Liver (tissue), 7 donors: ENCODE measurements at regions not wholly inside any gene's neighbourhood (a gene's known extent, or its start where the extent isn't known, plus 50 kb on each side); places are given as distances from the start of the nearest gene placed in this dataset.

Experiments
- DNase-seq: peaks from one replicate; pipeline ENCODE4 v3.0.0-alpha.2; 2017; ENCODE audit warnings: low spot score
- H3K27ac ChIP-seq, 2 donors: one replicate each; pipeline ENCODE4 v1.7.0; 2013; ENCODE audit warnings: inconsistent platforms in 2 of 2, low read length in 2 of 2, control low read depth in 1 of 2, low read depth in 1 of 2, mild to moderate bottlenecking in 1 of 2
- H3K27me3 ChIP-seq, 4 donors: one replicate each; pipeline versions ENCODE4 v1.6.1 to v1.7.0; 2013; ENCODE audit warnings: low read length in 3 of 4, inconsistent platforms in 1 of 4, mild to moderate bottlenecking in 1 of 4, moderate library complexity in 1 of 4; ENCODE audit not compliant: control insufficient read depth in 4 of 4, insufficient read depth in 4 of 4
- H3K36me3 ChIP-seq, 4 donors: one replicate each; pipeline versions ENCODE4 v1.6.1 to v1.7.0; 2013; ENCODE audit warnings: low read length in 3 of 4, mild to moderate bottlenecking in 3 of 4, low read depth in 1 of 4, moderate library complexity in 1 of 4; ENCODE audit not compliant: control insufficient read depth in 4 of 4, insufficient read depth in 3 of 4
- H3K4me1 ChIP-seq, 4 donors: one replicate each; pipeline versions ENCODE4 v1.6.1 to v1.7.0; 2013; ENCODE audit warnings: low read length in 3 of 4, mild to moderate bottlenecking in 3 of 4, moderate library complexity in 1 of 4; ENCODE audit not compliant: control insufficient read depth in 4 of 4, insufficient read depth in 4 of 4
- H3K4me3 ChIP-seq, 3 donors: one replicate each; pipeline versions ENCODE4 v1.6.1 to v1.7.0; 2013; ENCODE audit warnings: low read length in 3 of 3, control low read depth in 1 of 3, low read depth in 1 of 3, mild to moderate bottlenecking in 1 of 3
- H3K9ac ChIP-seq, 2 donors: one replicate each; pipeline ENCODE4 v1.7.0; 2013; ENCODE audit warnings: low read length in 2 of 2, mild to moderate bottlenecking in 2 of 2, moderate library complexity in 2 of 2, control low read depth in 1 of 2, low read depth in 1 of 2
- H3K9me3 ChIP-seq, 4 donors: one replicate each; pipeline versions ENCODE4 v1.6.1 to v1.7.0; 2013; ENCODE audit warnings: low read length in 3 of 4; ENCODE audit not compliant: control insufficient read depth in 4 of 4
- ATF3 ChIP-seq: IDR thresholded peaks from 2 replicates; pipeline ENCODE4 v1.6.1; 2016; ENCODE audit warnings: antibody characterized with exemption
- EGR1 ChIP-seq, 2 donors: IDR thresholded peaks; 2 replicates each; pipeline ENCODE4 v1.6.1; 2016 to 2018; ENCODE audit warnings: antibody characterized with exemption in 2 of 2, low read depth in 2 of 2
- FOXA2 ChIP-seq: IDR thresholded peaks from 2 replicates; pipeline ENCODE4 v1.6.1; 2016; ENCODE audit warnings: antibody characterized with exemption
- GABPA ChIP-seq, 2 donors: IDR thresholded peaks in 1 of 2; conservative IDR thresholded peaks in 1 of 2; 2 replicates each; pipeline ENCODE4 v1.6.1; 2016; ENCODE audit warnings: antibody characterized with exemption in 2 of 2, mild to moderate bottlenecking in 1 of 2, moderate library complexity in 1 of 2
- HNF4A ChIP-seq, 2 donors: conservative IDR thresholded peaks; 2 replicates each; pipeline ENCODE4 v1.6.1; 2016; ENCODE audit warnings: antibody characterized with exemption in 2 of 2, mild to moderate bottlenecking in 2 of 2
- HNF4G ChIP-seq: IDR thresholded peaks from 2 replicates; pipeline ENCODE4 v1.6.1; 2016; ENCODE audit warnings: antibody characterized with exemption
- JUND ChIP-seq, 2 donors: IDR thresholded peaks; 2 replicates each; pipeline ENCODE4 v1.6.1; 2016; ENCODE audit warnings: antibody characterized with exemption in 2 of 2
- NR2F2 ChIP-seq: IDR thresholded peaks from 2 replicates; pipeline ENCODE4 v1.6.1; 2016; ENCODE audit warnings: antibody characterized with exemption
- RAD21 ChIP-seq, 2 donors: IDR thresholded peaks; 2 replicates each; pipeline ENCODE4 v1.6.1; 2016; ENCODE audit warnings: antibody characterized with exemption in 2 of 2, mild to moderate bottlenecking in 2 of 2
- REST ChIP-seq: IDR thresholded peaks from 2 replicates; pipeline ENCODE4 v1.6.1; 2016; ENCODE audit warnings: antibody characterized with exemption, mild to moderate bottlenecking
- RXRA ChIP-seq, 2 donors: IDR thresholded peaks; 2 replicates each; pipeline ENCODE4 v1.6.1; 2017 to 2018; ENCODE audit warnings: antibody characterized with exemption in 2 of 2, mild to moderate bottlenecking in 1 of 2
- SP1 ChIP-seq: IDR thresholded peaks from 2 replicates; pipeline ENCODE4 v1.6.1; 2018; ENCODE audit warnings: antibody characterized with exemption, mild to moderate bottlenecking
- TAF1 ChIP-seq: conservative IDR thresholded peaks from 2 replicates; pipeline ENCODE4 v1.6.1; 2016; ENCODE audit warnings: antibody characterized with exemption, mild to moderate bottlenecking
- YY1 ChIP-seq: IDR thresholded peaks from 2 replicates; pipeline ENCODE4 v1.6.1; 2016; ENCODE audit warnings: antibody characterized with exemption, mild to moderate bottlenecking
- ZBTB33 ChIP-seq: IDR thresholded peaks from 2 replicates; pipeline ENCODE4 v1.6.1; 2016; ENCODE audit warnings: antibody characterized with exemption
- WGBS: extraction: QIAGEN DNeasy Blood & Tissue Kit; methylation state at CpG from one replicate; pipeline ENCODE4 v1.1.7; 2013; 5-methylcytosine and 5-hydroxymethylcytosine counted together
- TF ChIP-seq, protein P1 (sequence below): IDR thresholded peaks from 2 replicates; pipeline ENCODE4 v1.6.1; 2016; ENCODE audit warnings: antibody characterized with exemption
- donor health status: healthy.
- donor health status: healthy.
- donor health status: healthy.
- donor health status: healthy.

DNA sequence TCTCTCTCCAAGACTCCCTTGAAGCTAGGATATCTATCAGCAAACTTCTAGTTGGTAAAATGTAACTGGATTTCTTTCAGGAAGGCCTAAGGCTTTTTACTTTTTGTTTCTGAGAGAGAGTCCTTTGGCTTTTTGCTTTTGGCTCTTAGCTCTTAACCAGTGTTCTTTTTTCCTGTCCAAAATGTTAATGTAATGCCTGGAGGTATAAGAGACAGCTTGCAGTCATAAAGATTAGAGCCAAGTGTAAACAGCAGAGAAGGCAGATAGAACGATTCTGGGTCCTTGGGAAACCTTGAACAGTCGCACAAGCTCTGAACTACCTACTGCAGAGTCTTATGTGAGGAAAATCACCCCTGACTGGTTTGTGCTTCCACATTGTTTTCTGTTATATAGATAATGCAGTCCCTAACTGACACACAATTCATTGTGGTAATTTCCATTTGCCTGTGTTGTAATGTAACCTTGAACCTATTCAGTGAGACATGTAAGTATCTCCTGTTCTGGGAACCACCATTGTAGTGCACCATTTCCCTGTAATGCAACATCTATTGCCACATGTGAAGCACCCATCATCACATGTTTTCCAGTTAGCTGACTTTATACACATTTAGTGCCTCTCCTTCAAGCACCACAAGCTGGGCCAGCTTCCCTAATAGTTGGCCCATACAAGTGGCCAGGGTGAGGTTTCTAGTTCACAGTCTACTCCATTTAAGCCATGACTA, 1311.9 kb downstream of the ROBO1 start:
- Histone ChIP-seq H3K4me1 (no peaks in the 10 kb centered on the region), H3K9ac (no peak overlapping the region), H3K27ac (no peak overlapping the region), H3K4me3 (no peak overlapping the region), H3K27me3 (no peaks in the 10 kb centered on the region), H3K9me3 (no peaks in the 10 kb centered on the region), H3K36me3 (no peaks in the 10 kb centered on the region)
- WGBS, result 60% methylated on average over 2 of the region's 2 CpGs
- no peak for DNase-seq
- TF ChIP-seq TAF1 (no peak), RXRA (IDR thresholded peaks at IDR 0.05) (no peak), ZBTB33 (no peak), EGR1 (IDR thresholded peaks at IDR 0.05; ENCODE audit: low read depth in 2 of 2) (no peak), FOXA2 (no peak)

DNA sequence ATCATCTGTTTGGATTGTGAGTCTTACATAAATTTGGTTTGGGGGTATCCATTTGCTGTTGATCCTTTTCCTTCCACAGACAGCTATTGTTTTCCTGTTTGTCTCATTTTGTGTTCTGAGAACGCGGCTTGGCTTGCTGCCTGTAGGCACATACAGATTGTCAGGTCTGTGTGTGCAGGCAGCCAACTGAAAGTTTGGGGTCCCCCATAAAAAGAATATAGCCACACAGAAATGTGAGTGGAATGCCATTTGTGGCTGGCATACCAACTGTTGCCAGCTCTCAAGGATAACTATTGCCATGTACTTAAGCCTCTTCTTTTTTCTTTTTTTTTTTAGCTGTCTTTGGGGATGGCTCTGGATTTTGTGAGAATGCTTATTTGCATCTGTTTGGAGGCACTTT, 1308.0 kb downstream of the ROBO1 start:
- Histone ChIP-seq H3K36me3 (no peaks in the 10 kb centered on the region), H3K27me3 (no peaks in the 10 kb centered on the region), H3K9ac (no peak overlapping the region), H3K4me1 (no peaks in the 10 kb centered on the region), H3K4me3 (no peak overlapping the region), H3K27ac (no peak overlapping the region), H3K9me3 (no peaks in the 10 kb centered on the region)
- DNase-seq, result no peak
- TF ChIP-seq RXRA (IDR thresholded peaks at IDR 0.05), result no peak
- TF ChIP-seq GABPA (IDR thresholded peaks at IDR 0.05 in 1 of 2, conservative IDR thresholded peaks at IDR 0.05 in 1 of 2), result no peak
- no peak for TF ChIP-seq RAD21 (IDR thresholded peaks at IDR 0.05)
- no peak for TF ChIP-seq NR2F2
- TF ChIP-seq TAF1, result no peak
- TF ChIP-seq JUND (IDR thresholded peaks at IDR 0.05), result no peak
- no peak for TF ChIP-seq EGR1 (IDR thresholded peaks at IDR 0.05; ENCODE audit: low read depth in 2 of 2)
- TF ChIP-seq ZBTB33, result no peak
- no peak for TF ChIP-seq SP1
- TF ChIP-seq ATF3, result no peak
- TF ChIP-seq YY1, result no peak
- WGBS, result 77% methylated on average over 2 of the region's 2 CpGs

DNA sequence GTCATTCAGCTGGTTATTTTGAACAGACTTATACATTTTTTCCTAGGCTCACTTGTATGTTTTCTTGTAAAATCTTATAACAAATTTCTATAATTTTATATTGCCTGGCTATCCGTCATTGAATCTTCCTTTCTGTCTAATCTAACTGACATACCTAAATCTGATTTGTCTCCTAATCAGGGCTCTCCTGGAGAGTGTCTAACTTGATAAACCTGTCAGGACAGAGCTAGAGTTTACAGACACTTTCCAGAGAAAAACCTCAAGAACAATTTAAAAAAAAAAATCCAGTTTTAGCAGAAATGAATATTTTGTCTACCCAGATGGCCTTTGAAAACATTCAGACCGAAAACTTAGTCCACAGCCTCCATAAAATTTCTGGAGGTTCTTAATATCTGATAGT, 1305.8 kb downstream of the ROBO1 start:
- no peak overlapping the region for H3K27ac ChIP-seq
- H3K9me3 ChIP-seq, result no peaks in the 10 kb centered on the region
- no peak overlapping the region for H3K9ac ChIP-seq
- no peaks in the 10 kb centered on the region for H3K27me3 ChIP-seq
- no peak for DNase-seq
- no peaks in the 10 kb centered on the region for H3K36me3 ChIP-seq
- H3K4me1 ChIP-seq, result no peaks in the 10 kb centered on the region
- TF ChIP-seq HNF4G, result no peak
- TF ChIP-seq RXRA (IDR thresholded peaks at IDR 0.05), result no peak
- no peak for TF ChIP-seq ZBTB33
- TF ChIP-seq, protein P1, sequence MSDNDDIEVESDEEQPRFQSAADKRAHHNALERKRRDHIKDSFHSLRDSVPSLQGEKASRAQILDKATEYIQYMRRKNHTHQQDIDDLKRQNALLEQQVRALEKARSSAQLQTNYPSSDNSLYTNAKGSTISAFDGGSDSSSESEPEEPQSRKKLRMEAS, result no peak
- TF ChIP-seq RAD21 (IDR thresholded peaks at IDR 0.05), result no peak
- no peak for TF ChIP-seq REST
- TF ChIP-seq NR2F2, result no peak
- no peak for TF ChIP-seq SP1
- TF ChIP-seq TAF1, result no peak
- no peak for TF ChIP-seq ATF3
- TF ChIP-seq HNF4A (conservative IDR thresholded peaks at IDR 0.05), result no peak
- no peak for TF ChIP-seq EGR1 (IDR thresholded peaks at IDR 0.05; ENCODE audit: low read depth in 2 of 2)
- no peak for TF ChIP-seq JUND (IDR thresholded peaks at IDR 0.05)
- TF ChIP-seq YY1, result no peak
- WGBS, result 71% methylated on average over 2 of the region's 2 CpGs
- H3K4me3 ChIP-seq, result no peak overlapping the region
